HUES48 (cell line): ENCODE measurements at regions not wholly inside any gene's neighbourhood (a gene's known extent, or its start where the extent isn't known, plus 50 kb on each side); places are given as distances from the start of the nearest gene placed in this dataset.

Source experiments
- H3K27ac ChIP-seq: one replicate; pipeline ENCODE4 v1.7.0; 2013; ENCODE audit warnings: low read depth, low read length, inconsistent platforms
- H3K27me3 ChIP-seq: 2 replicates; pipeline ENCODE4 v1.6.1; 2013; ENCODE audit warnings: mild to moderate bottlenecking, low read length; ENCODE audit not compliant: control insufficient read depth, insufficient read depth
- H3K36me3 ChIP-seq: 2 replicates; pipeline ENCODE4 v1.6.1; 2013; ENCODE audit warnings: low read length; ENCODE audit not compliant: control insufficient read depth, insufficient read depth
- H3K4me1 ChIP-seq: 2 replicates; pipeline ENCODE4 v1.6.1; 2013; ENCODE audit warnings: mild to moderate bottlenecking, low read length; ENCODE audit not compliant: control insufficient read depth, insufficient read depth
- H3K4me3 ChIP-seq: 2 replicates; pipeline ENCODE4 v1.5.1; 2013; ENCODE audit warnings: mild to moderate bottlenecking, low read depth, low read length
- H3K9ac ChIP-seq: 2 replicates; pipeline ENCODE4 v1.6.1; 2013; ENCODE audit warnings: mild to moderate bottlenecking, low read depth, low read length, moderate library complexity
- H3K9me3 ChIP-seq: 2 replicates; pipeline ENCODE4 v1.6.1; 2013; ENCODE audit warnings: low read length; ENCODE audit not compliant: control insufficient read depth, insufficient read depth

DNA sequence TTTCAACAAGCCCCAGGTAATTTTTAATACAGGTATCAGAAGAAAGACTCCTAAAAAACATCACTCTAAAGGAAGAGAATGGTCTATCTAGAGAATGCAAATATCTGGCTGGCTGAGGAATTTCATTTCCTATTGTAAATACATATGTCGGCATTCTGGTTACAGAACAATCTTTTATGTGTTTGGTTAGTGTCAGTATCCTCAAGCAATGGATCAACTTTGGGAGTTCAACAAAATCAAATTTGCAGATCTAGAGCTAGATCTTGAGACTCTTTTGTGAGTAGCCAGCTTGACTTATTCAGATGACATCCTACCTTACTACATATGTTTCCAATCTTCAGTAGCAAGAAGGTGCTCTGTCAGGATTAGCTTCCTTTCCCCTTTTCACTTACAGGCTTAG, 145.1 kb downstream of the BTC start:
- H3K9me3 ChIP-seq: no peaks in the 10 kb centered on the region
- H3K4me1 ChIP-seq: peaks cover 13% of the 10 kb centered on the region; the same call in 1 of the 2 replicates
- no peak overlapping the region for H3K9ac ChIP-seq
- H3K27me3 ChIP-seq: no peaks in the 10 kb centered on the region
- H3K27ac ChIP-seq: no peak overlapping the region
- no peaks in the 10 kb centered on the region for H3K36me3 ChIP-seq
- no peak overlapping the region for H3K4me3 ChIP-seq

DNA sequence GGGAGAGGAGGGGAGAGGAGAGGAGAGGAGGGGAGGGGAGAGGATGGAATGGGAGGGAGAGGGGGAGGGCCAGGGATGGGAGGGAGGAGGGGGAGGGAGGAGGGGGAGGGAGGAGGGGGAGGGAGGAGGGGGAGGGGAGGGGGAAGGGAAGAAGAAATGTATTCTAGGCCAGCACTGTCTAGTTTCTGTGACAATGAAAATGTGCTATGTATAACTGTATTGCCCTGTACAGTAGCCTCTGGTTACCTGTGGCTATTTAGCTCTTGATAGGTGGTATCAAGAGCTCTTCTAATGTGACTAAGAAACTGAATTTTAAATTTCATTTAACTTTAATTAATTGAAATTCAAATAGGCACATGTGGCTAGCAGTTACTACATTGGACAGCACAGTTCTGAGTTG, 143.1 kb downstream of the BTC start:
- Histone ChIP-seq H3K9me3 (no peaks in the 10 kb centered on the region), H3K4me3 (no peak overlapping the region), H3K27me3 (no peaks in the 10 kb centered on the region), H3K9ac (no peak overlapping the region), H3K4me1 (peaks cover 13% of the 10 kb centered on the region; the same call in 1 of the 2 replicates), H3K36me3 (no peaks in the 10 kb centered on the region), H3K27ac (no peak overlapping the region)

GRCh38 chr4:74653331-74654229, 140.7 kb downstream of the BTC start:
- Histone ChIP-seq H3K4me1 (peaks cover 13% of the 10 kb centered on the region; the same call in 1 of the 2 replicates), H3K36me3 (no peaks in the 10 kb centered on the region), H3K4me3 (no peak overlapping the region), H3K27ac (peak overlapping the region; percentile 33), H3K27me3 (no peaks in the 10 kb centered on the region), H3K9ac (no peak overlapping the region), H3K9me3 (no peaks in the 10 kb centered on the region)

GRCh38 chr4:74654230-74654681, 140.1 kb downstream of the BTC start:
- no peaks in the 10 kb centered on the region for H3K9me3 ChIP-seq
- no peak overlapping the region for H3K9ac ChIP-seq
- peak overlapping the region; percentile 33 for H3K27ac ChIP-seq
- H3K27me3 ChIP-seq: no peaks in the 10 kb centered on the region
- H3K4me3 ChIP-seq: no peak overlapping the region
- H3K36me3 ChIP-seq: no peaks in the 10 kb centered on the region
- peaks cover 10% of the 10 kb centered on the region; the same call in 1 of the 2 replicates for H3K4me1 ChIP-seq

GRCh38 chr4:74656596-74656995, 137.7 kb downstream of the BTC start:
- no peak overlapping the region for H3K9ac ChIP-seq
- peaks cover 4% of the 10 kb centered on the region; the same call in 1 of the 2 replicates for H3K4me1 ChIP-seq
- no peak overlapping the region for H3K27ac ChIP-seq
- no peaks in the 10 kb centered on the region for H3K9me3 ChIP-seq
- H3K4me3 ChIP-seq: no peak overlapping the region
- H3K36me3 ChIP-seq: no peaks in the 10 kb centered on the region
- H3K27me3 ChIP-seq: no peaks in the 10 kb centered on the region

DNA sequence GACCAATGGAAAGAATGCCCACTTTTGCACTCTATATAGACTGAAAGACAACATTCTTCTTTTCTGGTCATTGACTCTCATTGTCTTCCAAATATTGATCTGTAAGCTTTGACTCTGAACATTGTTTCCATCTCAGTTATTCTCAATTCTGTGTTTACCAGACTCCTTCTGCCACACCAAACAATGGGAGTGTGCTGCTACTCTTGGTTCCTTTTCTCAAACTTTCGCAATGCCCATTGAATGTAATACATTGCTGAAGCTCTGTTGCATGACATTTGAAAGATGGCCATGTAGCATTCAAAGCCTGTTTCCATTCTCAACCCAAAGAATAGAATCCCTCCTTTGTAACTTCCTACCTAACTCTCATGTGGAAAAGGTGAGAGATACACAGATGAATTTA, 136.2 kb downstream of the BTC start:
- H3K9me3 ChIP-seq: no peaks in the 10 kb centered on the region
- H3K4me1 ChIP-seq: peaks cover 11% of the 10 kb centered on the region
- H3K9ac ChIP-seq: no peak overlapping the region
- H3K27ac ChIP-seq: no peak overlapping the region
- no peak overlapping the region for H3K4me3 ChIP-seq
- H3K27me3 ChIP-seq: no peaks in the 10 kb centered on the region
- no peaks in the 10 kb centered on the region for H3K36me3 ChIP-seq

DNA sequence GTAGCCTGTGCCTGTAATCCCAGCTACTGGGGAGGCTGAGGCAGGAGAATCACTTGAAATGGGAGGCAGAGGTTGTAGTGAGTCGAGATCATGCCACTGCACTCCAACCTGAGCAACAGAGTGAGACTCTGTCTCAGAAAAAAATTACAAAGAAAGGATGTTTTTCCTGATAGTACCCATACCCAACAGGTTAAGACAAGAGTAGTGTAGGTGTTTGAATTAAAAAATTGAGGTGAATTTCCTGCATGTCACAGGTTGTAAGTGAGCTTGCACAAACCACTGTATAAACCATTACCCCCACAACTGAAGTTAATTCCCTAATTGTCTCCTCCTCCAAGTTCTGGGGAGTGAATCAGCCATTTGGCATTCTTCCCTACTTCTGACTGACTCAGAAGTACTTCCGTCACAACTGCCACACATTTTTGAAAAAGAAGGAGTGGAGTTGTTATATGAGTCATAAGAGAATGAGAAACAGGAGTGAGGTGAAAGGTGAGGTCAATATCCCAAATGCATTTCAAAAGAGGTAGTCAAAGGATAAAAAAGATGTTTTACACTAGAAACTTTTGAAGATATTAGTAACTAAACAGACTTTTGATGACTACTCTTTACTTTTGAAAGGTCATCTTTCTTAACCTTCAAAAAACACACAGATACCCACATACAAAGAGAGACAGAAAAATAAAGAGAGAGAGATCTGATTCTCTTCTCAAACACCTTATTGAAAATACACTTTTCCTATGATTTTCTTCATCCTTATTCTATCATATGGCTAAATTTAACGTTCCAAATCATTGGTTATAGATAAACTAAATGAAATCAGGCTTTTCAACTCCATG, 134.5 kb downstream of the BTC start:
- H3K9ac ChIP-seq: no peak overlapping the region
- peak overlapping the region; percentile 81 for H3K27ac ChIP-seq
- no peaks in the 10 kb centered on the region for H3K36me3 ChIP-seq
- H3K4me3 ChIP-seq: no peak overlapping the region
- no peaks in the 10 kb centered on the region for H3K27me3 ChIP-seq
- peaks cover 27% of the 10 kb centered on the region for H3K4me1 ChIP-seq
- H3K9me3 ChIP-seq: no peaks in the 10 kb centered on the region

DNA sequence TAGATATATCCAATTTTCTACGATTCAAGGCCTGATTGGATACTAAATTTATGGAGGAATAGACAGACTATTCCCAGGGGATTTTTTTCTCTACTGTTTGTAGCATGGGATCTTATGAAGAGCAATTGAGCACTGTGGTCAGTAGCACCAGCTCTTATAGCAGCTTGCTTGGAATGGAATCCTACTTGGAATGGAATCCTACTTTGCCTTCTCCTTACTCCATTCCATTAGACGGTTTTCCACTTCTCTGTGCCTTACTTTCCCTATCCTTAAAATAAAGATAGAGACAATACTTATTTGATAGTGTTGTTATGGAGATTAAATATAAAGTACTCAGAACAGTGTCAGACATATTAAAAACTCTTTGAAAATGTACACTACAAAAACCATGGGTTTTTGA, 133.5 kb downstream of the BTC start:
- Histone ChIP-seq H3K27ac (no peak overlapping the region), H3K36me3 (no peaks in the 10 kb centered on the region), H3K27me3 (no peaks in the 10 kb centered on the region), H3K4me3 (no peak overlapping the region), H3K9me3 (no peaks in the 10 kb centered on the region), H3K4me1 (peaks cover 32% of the 10 kb centered on the region), H3K9ac (no peak overlapping the region)

GRCh38 chr4:74661427-74662201, 132.7 kb downstream of the BTC start:
- no peak overlapping the region for H3K27ac ChIP-seq

GRCh38 chr4:74663631-74664030, 130.7 kb downstream of the BTC start:
- peak overlapping the region; percentile 20; the same call in 1 of the 2 replicates for H3K4me3 ChIP-seq
- H3K27me3 ChIP-seq: no peaks in the 10 kb centered on the region
- H3K36me3 ChIP-seq: no peaks in the 10 kb centered on the region
- peak overlapping the region; percentile 70 for H3K27ac ChIP-seq
- peaks cover 48% of the 10 kb centered on the region for H3K4me1 ChIP-seq
- no peaks in the 10 kb centered on the region for H3K9me3 ChIP-seq
- H3K9ac ChIP-seq: no peak overlapping the region

More at GRCh38 chr4:74661427-74662201, 132.7 kb downstream of the BTC start:
- no peak overlapping the region for H3K4me3 ChIP-seq
- H3K36me3 ChIP-seq: no peaks in the 10 kb centered on the region
- H3K9me3 ChIP-seq: no peaks in the 10 kb centered on the region
- peaks cover 32% of the 10 kb centered on the region for H3K4me1 ChIP-seq
- no peak overlapping the region for H3K9ac ChIP-seq
- H3K27me3 ChIP-seq: no peaks in the 10 kb centered on the region
